BLaER1 treated with 17β-estradiol and CSF1 and Interleukin-3, amounts not matched to agents 10 nM and 100 nM (cell line): ENCODE measurements at regions not wholly inside any gene's neighbourhood (a gene's known extent, or its start where the extent isn't known, plus 50 kb on each side); places are given as distances from the start of the nearest gene placed in this dataset.

Experiments
- H3K27ac ChIP-seq, 11 experiments: shearing (Covaris generic); formaldehyde crosslinking; 2 replicates each; pipeline ENCODE4 v1.8.1; 2022
- H3K27me3 ChIP-seq, 11 experiments: shearing (Covaris generic); formaldehyde crosslinking; 2 replicates each; pipeline ENCODE4 v1.8.1; 2022
- H3K36me3 ChIP-seq, 11 experiments: shearing (Covaris generic); formaldehyde crosslinking; 2 replicates each; pipeline ENCODE4 v1.8.1; 2022
- H3K4me1 ChIP-seq, 10 experiments: shearing (Covaris generic); formaldehyde crosslinking; 2 replicates each; pipeline ENCODE4 v1.8.1; 2022
- H3K4me2 ChIP-seq, 11 experiments: shearing (Covaris generic); formaldehyde crosslinking; 2 replicates each; pipeline ENCODE4 v1.8.1; 2022
- H3K4me3 ChIP-seq, 10 experiments: shearing (Covaris generic); formaldehyde crosslinking; 2 replicates each; pipeline ENCODE4 v1.8.1; 2022
- H3K9ac ChIP-seq, 11 experiments: shearing (Covaris generic); formaldehyde crosslinking; 2 replicates each; pipeline ENCODE4 v1.8.1; 2022
- H3K9me3 ChIP-seq, 11 experiments: shearing (Covaris generic); formaldehyde crosslinking; replicated peaks in 1 of 11; 2 replicates each; pipeline ENCODE4 v1.8.1; 2022
- H4K20me1 ChIP-seq, 11 experiments: shearing (Covaris generic); formaldehyde crosslinking; 2 replicates each; pipeline ENCODE4 v1.8.1; 2022
- Cebpa-rat ChIP-seq, 11 experiments: shearing (Covaris generic); IDR thresholded peaks; 2 replicates each; pipeline ENCODE4 v1.8.1; 2022

- Histone ChIP-seq H4K20me1 (no peaks in the 10 kb centered on the region), H3K27me3 (no peaks in the 10 kb centered on the region), H3K4me2 (no peak overlapping the region), H3K9ac (no peak overlapping the region), H3K27ac (no peak overlapping the region), H3K36me3 (no peaks in the 10 kb centered on the region), H3K4me1 (peaks cover 0 to 7% (median 0%) of the 10 kb centered on the region in 10 experiments; a peak in 2 of 20 replicates), H3K9me3 (no peaks in the 10 kb centered on the region), H3K4me3 (no peak overlapping the region)
- no peak for TF ChIP-seq Cebpa-rat (IDR thresholded peaks at IDR 0.05)
Observed at GRCh38 chr10:94043431-94043990, 49.8 kb downstream of the PLCE1 start.

GRCh38 chr10:94046098-94046497, 52.4 kb downstream of the PLCE1 start:
- TF ChIP-seq Cebpa-rat (IDR thresholded peaks at IDR 0.05), result no peak
- Histone ChIP-seq H3K36me3 (no peaks in the 10 kb centered on the region), H3K4me3 (no peak overlapping the region), H3K27ac (no peak overlapping the region), H3K9ac (no peak overlapping the region), H3K27me3 (no peaks in the 10 kb centered on the region), H3K4me2 (no peak overlapping the region), H3K4me1 (peaks cover 0 to 17% (median 9%) of the 10 kb centered on the region in 10 experiments; a peak in 10 of 20 replicates), H3K9me3 (no peaks in the 10 kb centered on the region), H4K20me1 (no peaks in the 10 kb centered on the region)

GRCh38 chr10:94047293-94047692, 53.6 kb downstream of the PLCE1 start:
- Histone ChIP-seq H3K9ac (no peak overlapping the region), H3K27ac (no peak overlapping the region), H3K9me3 (no peaks in the 10 kb centered on the region), H4K20me1 (no peaks in the 10 kb centered on the region), H3K4me3 (no peak overlapping the region), H3K27me3 (no peaks in the 10 kb centered on the region), H3K4me2 (no peak overlapping the region), H3K36me3 (no peaks in the 10 kb centered on the region), H3K4me1 (peaks cover 0 to 12% (median 9%) of the 10 kb centered on the region in 10 experiments; a peak in 10 of 20 replicates)
- no peak for TF ChIP-seq Cebpa-rat (IDR thresholded peaks at IDR 0.05)

- Histone ChIP-seq H3K9me3 (no peaks in the 10 kb centered on the region), H3K27ac (no peak overlapping the region), H3K27me3 (no peaks in the 10 kb centered on the region), H3K4me1 (peaks cover 0 to 11% (median 9%) of the 10 kb centered on the region in 10 experiments; a peak in 10 of 20 replicates), H3K36me3 (no peaks in the 10 kb centered on the region), H4K20me1 (no peaks in the 10 kb centered on the region), H3K4me2 (peak overlapping the region in 7 of 11 experiments; percentile 8 to 35 (median 15); a peak in 10 of 22 replicates), H3K4me3 (no peak overlapping the region), H3K9ac (no peak overlapping the region)
- 0 out of 22 replicates have a peak, but pooled peaks of 1 of the 11 experiments have one; percentile 13 for TF ChIP-seq Cebpa-rat (IDR thresholded peaks at IDR 0.05)
Observed at GRCh38 chr10:94049911-94050310, 56.2 kb downstream of the PLCE1 start.

GRCh38 chr10:94052281-94052680, 58.5 kb downstream of the PLCE1 start:
- Histone ChIP-seq H3K9ac (no peak overlapping the region), H3K36me3 (no peaks in the 10 kb centered on the region), H3K4me1 (peaks cover 0 to 11% (median 9%) of the 10 kb centered on the region in 10 experiments; a peak in 10 of 20 replicates), H3K27me3 (no peaks in the 10 kb centered on the region), H4K20me1 (no peaks in the 10 kb centered on the region), H3K9me3 (no peaks in the 10 kb centered on the region), H3K27ac (no peak overlapping the region), H3K4me2 (no peak overlapping the region), H3K4me3 (no peak overlapping the region)
- TF ChIP-seq Cebpa-rat (IDR thresholded peaks at IDR 0.05), result no peak

GRCh38 chr10:94052866-94053791, 59.4 kb downstream of the PLCE1 start:
- Histone ChIP-seq H3K4me2 (no peak overlapping the region), H3K9me3 (no peaks in the 10 kb centered on the region), H3K4me1 (peaks cover 0 to 11% (median 9%) of the 10 kb centered on the region in 10 experiments; a peak in 10 of 20 replicates), H3K36me3 (no peaks in the 10 kb centered on the region), H4K20me1 (no peaks in the 10 kb centered on the region), H3K4me3 (no peak overlapping the region), H3K9ac (no peak overlapping the region), H3K27me3 (no peaks in the 10 kb centered on the region), H3K27ac (no peak overlapping the region)
- TF ChIP-seq Cebpa-rat (IDR thresholded peaks at IDR 0.05), result no peak

- no peak overlapping the region for H3K4me3 ChIP-seq
- H3K9me3 ChIP-seq, result no peaks in the 10 kb centered on the region
- H3K36me3 ChIP-seq, result no peaks in the 10 kb centered on the region
- H3K9ac ChIP-seq, result no peak overlapping the region
- TF ChIP-seq Cebpa-rat (IDR thresholded peaks at IDR 0.05), result no peak
- H4K20me1 ChIP-seq, result no peaks in the 10 kb centered on the region
- no peak overlapping the region for H3K27ac ChIP-seq
- no peaks in the 10 kb centered on the region for H3K4me1 ChIP-seq
- H3K27me3 ChIP-seq, result no peaks in the 10 kb centered on the region
- H3K4me2 ChIP-seq, result no peak overlapping the region
Observed at GRCh38 chr10:94059178-94059883, 65.6 kb downstream of the PLCE1 start.

GRCh38 chr10:94061026-94061425, 67.3 kb downstream of the PLCE1 start:
- no peak for TF ChIP-seq Cebpa-rat (IDR thresholded peaks at IDR 0.05)
- Histone ChIP-seq H3K36me3 (no peaks in the 10 kb centered on the region), H3K4me2 (no peak overlapping the region), H4K20me1 (no peaks in the 10 kb centered on the region; a peak in 1 of 22 replicates), H3K9ac (no peak overlapping the region), H3K9me3 (no peaks in the 10 kb centered on the region), H3K27me3 (no peaks in the 10 kb centered on the region), H3K27ac (no peak overlapping the region), H3K4me1 (no peaks in the 10 kb centered on the region), H3K4me3 (no peak overlapping the region)

- no peaks in the 10 kb centered on the region for H3K4me1 ChIP-seq
- TF ChIP-seq Cebpa-rat (IDR thresholded peaks at IDR 0.05), result no peak
- no peaks in the 10 kb centered on the region for H3K27me3 ChIP-seq
- H4K20me1 ChIP-seq, result no peaks in the 10 kb centered on the region; a peak in 1 of 22 replicates
- no peaks in the 10 kb centered on the region for H3K36me3 ChIP-seq
- no peak overlapping the region for H3K27ac ChIP-seq
- H3K9me3 ChIP-seq, result no peaks in the 10 kb centered on the region
- H3K4me3 ChIP-seq, result no peak overlapping the region
- no peak overlapping the region for H3K9ac ChIP-seq
- no peak overlapping the region for H3K4me2 ChIP-seq
Observed at GRCh38 chr10:94062611-94063010, 68.9 kb downstream of the PLCE1 start.
